Islet of Langerhans (tissue), 1 donor: ENCODE measurements at regions not wholly inside any gene's neighbourhood (a gene's known extent, or its start where the extent isn't known, plus 50 kb on each side); places are given as distances from the start of the nearest gene placed in this dataset.

Experiments
- FAIRE-seq: peaks from one replicate; lab custom pipeline; 2011; peaks lifted over from hg19 to GRCh38; lab: Jason Lieb, UNC

GRCh38 chr12:13595536-13596443 lies 385.6 kb downstream of the GRIN2B start:
- FAIRE-seq = no peak

GRCh38 chr12:13594731-13595514 lies 386.5 kb downstream of the GRIN2B start:
- FAIRE-seq = no peak

DNA sequence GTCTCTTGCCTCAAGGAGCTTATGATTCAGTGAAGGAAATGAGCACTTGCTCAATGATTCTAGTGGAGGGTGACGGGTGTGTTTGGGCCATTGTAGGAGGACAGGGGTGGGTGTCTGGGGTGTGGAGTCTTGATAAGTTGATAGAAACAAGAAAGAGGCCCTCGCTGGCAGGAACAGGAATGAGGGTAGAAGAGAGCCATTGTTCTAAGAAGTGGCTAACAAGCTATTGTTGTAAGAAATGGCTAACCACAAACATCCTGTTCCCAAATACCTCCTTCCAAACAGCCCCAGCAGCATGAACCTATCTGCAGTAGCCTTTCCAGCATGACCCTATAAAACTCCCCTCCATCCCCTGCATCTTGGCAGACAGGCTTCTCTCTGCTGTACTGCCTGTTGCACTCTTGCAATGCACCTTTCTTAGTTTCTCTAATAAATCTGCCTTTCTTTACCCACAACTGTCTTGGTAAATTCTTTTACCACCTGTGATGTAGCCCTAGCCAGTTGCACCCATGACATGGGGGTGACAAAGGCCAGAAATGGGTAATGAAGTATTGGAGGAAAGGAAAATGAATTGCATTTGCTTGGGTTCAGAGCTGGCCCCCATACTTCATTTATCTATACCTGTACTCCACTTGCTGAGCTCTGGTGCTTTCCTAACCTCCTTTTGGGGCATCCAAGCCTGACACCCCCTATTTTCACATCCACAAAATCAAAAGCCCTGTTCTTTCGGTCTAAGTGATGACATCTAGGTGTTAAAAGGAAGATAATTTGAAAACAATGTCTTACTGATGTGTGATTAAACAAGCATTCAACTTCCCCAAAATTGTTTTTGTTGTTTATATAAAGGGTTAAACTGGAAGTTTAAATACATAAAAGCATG lies 389.1 kb downstream of the GRIN2B start:
- no peak for FAIRE-seq

GRCh38 chr12:13591488-13591887 lies 389.9 kb downstream of the GRIN2B start:
- FAIRE-seq = no peak

- FAIRE-seq = no peak
Observed at GRCh38 chr12:13591059-13591458, 390.3 kb downstream of the GRIN2B start.

DNA sequence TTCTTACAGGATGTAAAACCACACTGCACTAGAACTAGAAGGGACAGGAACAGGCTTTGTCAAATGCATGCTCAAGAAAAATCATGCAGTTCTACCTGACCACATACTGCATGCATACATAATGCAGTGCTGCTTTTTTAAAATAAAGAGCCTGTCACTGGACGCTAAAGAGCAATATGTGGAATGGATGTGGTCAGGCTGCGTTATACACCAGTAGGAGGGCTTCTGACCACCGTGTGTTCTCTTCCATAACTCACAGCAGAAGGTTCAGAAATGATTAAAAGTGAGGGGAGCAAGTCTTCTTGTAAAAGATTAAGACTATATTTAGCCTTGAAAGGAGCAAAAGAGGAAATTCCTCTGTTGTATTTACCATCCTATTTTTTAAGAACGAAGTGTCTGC lies 392.0 kb downstream of the EMP1 start:
- FAIRE-seq = no peak

DNA sequence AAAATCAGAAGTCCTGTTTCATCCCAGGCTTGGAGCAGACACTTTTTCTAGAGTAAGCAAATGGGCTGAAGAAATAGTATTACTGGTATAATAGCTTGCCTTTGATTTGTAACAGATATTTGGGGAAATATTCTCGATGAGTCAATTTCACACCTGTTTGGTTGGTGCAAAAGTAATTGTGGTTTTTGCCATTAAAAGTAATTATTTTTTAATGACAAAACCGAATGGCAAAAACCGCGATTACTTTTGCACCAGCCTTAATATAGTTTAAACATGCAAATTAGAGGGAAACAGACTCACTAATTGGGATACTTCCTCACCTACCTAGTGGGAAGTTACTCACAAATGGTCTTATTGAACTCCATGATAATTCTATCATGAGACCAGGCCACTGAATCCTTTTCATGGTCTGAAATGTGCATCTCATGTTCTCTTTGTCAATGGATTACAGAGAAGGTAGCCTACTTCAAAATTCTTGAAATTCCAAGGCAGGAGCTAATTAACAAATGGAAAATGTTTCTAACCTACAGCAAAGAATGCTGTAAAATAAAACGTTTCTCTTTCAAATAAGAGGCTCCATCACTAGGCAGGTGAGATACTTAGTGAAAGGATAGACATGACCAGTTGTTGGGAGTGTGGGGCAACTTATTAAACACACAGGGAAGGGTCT lies 391.3 kb downstream of the EMP1 start:
- FAIRE-seq = no peak

DNA sequence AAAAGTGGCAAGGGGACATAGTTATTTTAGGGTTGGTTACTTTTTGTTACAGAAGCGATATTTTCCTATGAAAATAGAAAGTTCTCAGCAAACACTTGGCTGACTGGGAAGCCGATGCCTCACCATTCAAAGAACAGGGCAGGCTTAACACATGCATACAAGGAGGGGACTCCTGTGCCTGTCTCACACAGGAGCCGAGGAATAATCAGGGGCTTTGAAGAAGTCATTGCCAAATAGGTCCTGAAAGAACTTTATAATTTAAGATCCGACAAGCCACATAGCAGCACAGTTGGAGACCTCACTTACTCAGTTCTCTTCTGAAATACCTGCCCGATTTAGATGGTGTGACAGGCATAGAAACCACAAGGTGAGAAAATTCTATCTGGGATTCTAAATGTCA lies 389.8 kb downstream of the EMP1 start:
- FAIRE-seq = no peak

DNA sequence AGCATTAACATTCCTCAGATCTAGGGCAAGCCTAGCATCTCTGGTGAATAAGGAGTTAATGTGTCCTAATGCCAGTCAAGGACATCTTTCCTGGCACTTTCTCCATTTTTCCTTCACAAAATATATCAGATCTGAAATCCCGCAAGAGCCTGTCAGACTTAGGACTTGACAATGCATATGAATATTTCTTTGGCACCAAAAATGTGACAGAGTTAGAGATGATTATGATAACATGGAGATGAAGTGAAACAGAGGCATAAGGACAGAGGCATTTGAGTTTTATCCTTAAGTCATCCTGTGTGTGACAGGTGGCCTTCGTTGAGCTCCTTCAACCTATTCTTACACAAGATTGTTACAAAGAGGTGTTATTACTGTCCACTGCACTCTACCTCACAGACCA lies 388.0 kb downstream of the EMP1 start:
- FAIRE-seq = no peak

DNA sequence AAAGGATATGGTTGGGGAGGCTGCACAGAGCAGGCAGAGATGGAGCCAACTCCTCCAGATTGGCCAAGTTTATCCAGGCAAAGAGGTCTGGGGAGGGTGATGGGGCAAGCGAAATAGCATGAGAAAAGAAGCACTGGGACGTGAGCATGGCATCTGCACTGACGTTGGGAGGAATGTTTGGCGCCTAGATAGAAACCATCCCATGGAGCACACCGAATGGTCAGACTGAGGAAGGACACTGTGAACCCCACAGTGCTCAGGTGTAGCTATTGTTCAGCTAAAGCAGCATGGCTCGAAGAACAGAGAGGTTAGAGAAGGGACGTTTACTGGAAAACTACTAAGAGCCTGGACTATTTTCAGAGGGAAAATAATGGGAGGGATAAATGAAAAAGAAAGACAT lies 387.1 kb downstream of the EMP1 start:
- no peak for FAIRE-seq

- no peak for FAIRE-seq
Observed at GRCh38 chr12:13582421-13582820, 385.9 kb downstream of the EMP1 start.

GRCh38 chr12:13581031-13581430 lies 384.5 kb downstream of the EMP1 start:
- no peak for FAIRE-seq

GRCh38 chr12:13580206-13580605 lies 383.7 kb downstream of the EMP1 start:
- FAIRE-seq = no peak

GRCh38 chr12:13576935-13577500 lies 380.5 kb downstream of the EMP1 start:
- no peak for FAIRE-seq

- FAIRE-seq = no peak
Observed at GRCh38 chr12:13573698-13574321, 377.3 kb downstream of the EMP1 start.

- FAIRE-seq = no peak
Observed at GRCh38 chr12:13571035-13571434, 374.5 kb downstream of the EMP1 start.

DNA sequence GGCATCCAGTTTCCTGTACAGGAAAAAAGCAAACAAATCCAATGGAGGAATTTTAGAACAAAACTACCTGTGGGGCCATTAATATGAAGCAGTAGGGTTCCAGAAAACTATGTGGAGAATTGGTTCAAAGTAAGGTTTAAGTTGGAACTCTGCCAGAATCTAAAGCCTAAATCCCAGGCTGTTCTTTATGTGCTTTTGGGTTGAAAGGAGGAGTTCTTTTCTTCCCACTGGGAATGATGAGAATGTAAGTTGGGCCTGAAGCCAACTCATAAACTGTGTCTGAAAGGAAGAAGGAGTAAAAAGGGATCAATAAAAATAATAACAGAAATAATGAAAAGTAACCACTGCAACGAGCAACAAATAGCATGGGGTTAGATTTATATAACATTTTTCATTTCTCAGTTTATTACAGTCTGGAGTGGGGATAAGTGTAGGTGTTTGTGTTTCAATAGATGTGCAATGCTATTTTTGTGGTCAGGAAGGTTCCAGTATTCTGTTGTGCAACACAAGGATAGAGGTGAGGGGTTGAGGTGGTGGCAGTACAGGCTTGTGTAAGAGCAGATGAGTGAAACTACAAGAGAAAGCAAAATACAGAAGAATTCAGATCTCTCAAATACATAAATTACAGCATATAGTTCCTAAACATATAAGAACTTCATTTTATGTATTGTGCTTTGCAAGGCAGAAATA lies 373.6 kb downstream of the EMP1 start:
- no peak for FAIRE-seq

DNA sequence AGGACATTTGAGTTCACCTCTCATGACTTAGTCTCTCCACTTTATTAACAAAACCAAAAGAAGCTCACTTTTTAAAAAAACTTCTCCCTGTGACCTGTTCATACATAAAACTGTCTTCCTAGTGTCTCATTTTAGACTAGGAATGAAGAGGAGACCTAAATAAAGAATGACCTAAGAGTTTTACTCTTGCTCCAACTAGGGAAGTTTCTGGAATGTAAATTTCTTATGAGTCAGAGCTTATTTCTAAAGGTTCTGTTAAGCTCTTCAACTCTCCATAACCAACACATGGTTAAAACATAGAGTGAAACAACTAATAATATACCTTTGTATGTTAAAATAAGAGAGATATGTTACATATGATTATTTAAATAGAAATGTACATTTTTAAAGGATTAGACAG lies 369.8 kb downstream of the EMP1 start:
- no peak for FAIRE-seq

GRCh38 chr12:13564266-13564810 lies 367.8 kb downstream of the EMP1 start:
- no peak for FAIRE-seq

GRCh38 chr12:13563743-13564125 lies 367.2 kb downstream of the EMP1 start:
- no peak for FAIRE-seq
